ENCODE measurements at regions not wholly inside any gene's neighbourhood (a gene's known extent, or its start where the extent isn't known, plus 50 kb on each side); places are given as distances from the start of the nearest gene placed in this dataset.

DNA sequence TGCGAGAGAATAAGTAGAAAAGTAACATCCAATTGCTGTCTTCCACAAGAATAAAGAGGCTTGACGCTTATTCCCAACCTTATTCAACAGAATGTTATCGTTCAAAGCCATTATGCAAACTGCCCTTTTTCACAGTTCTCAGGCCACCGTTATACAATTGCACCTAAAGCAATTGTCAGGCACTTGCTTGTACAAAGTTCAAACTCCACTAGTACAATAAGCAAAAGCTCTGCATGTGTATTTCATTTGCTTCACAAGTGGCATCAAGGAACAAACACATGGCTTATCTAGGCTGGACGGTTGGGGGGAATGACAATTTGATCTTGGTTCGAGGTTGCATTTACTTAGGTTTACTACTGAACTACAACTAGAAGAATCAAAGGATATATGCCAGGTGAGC, 815.6 kb downstream of the EFNB2 start:
- Histone ChIP-seq H3K9me3 (no peaks in the 10 kb centered on the region), H3K4me1 (no peaks in the 10 kb centered on the region), H3K36me3 (no peaks in the 10 kb centered on the region), H3K27me3 (no peaks in the 10 kb centered on the region), H3K4me3 (no peak overlapping the region), H3K27ac (no peak overlapping the region)
- no peak for DNase-seq (ENCODE audit: low spot score)
- TF ChIP-seq, protein P1, sequence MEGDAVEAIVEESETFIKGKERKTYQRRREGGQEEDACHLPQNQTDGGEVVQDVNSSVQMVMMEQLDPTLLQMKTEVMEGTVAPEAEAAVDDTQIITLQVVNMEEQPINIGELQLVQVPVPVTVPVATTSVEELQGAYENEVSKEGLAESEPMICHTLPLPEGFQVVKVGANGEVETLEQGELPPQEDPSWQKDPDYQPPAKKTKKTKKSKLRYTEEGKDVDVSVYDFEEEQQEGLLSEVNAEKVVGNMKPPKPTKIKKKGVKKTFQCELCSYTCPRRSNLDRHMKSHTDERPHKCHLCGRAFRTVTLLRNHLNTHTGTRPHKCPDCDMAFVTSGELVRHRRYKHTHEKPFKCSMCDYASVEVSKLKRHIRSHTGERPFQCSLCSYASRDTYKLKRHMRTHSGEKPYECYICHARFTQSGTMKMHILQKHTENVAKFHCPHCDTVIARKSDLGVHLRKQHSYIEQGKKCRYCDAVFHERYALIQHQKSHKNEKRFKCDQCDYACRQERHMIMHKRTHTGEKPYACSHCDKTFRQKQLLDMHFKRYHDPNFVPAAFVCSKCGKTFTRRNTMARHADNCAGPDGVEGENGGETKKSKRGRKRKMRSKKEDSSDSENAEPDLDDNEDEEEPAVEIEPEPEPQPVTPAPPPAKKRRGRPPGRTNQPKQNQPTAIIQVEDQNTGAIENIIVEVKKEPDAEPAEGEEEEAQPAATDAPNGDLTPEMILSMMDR (IDR thresholded peaks at IDR 0.05): no peak

DNA sequence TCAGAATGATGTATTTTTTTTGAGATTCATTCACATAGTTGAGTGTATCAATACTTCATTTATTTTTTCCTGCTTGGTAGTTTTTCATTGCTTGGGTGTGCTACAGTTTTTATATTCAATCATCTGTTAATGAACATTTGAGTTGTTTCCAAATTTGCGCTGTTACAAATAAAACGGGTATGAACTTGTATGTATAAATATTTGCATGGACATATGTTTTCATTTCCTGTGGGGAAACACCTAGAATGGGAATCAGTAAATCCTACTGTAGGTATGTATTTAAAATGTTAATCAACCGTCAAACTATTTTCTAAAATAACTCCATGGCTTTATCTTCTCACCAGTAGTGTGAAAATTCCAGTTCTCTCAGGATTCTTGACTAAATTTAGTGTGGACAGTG, 826.3 kb downstream of the EFNB2 start:
- no peak overlapping the region for H3K4me3 ChIP-seq
- no peaks in the 10 kb centered on the region for H3K4me1 ChIP-seq
- H3K27me3 ChIP-seq: no peaks in the 10 kb centered on the region
- H3K36me3 ChIP-seq: no peaks in the 10 kb centered on the region
- H3K27ac ChIP-seq: no peak overlapping the region
- DNase-seq (ENCODE audit: low spot score): no peak
- no peaks in the 10 kb centered on the region for H3K9me3 ChIP-seq
- TF ChIP-seq, protein P1 (IDR thresholded peaks at IDR 0.05): no peak

DNA sequence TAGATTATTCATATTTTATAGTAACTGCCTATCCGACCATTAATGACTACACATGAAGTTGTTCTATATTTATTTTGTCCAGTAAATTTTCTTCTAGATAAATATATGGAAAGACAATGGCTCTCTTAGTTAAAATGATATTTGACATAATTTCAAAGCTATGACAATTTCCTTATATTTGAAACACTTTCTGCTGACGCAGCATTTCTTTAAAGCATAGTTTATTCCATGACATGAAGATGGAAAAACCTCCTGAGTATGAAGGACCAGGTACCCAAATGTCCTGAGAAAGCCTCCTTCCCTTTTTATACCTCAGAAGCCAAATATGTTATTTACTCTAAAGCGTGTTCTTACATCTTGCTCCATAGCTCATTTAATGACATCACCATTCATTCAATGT, 831.6 kb downstream of the EFNB2 start:
- Histone ChIP-seq H3K36me3 (no peaks in the 10 kb centered on the region), H3K9me3 (no peaks in the 10 kb centered on the region), H3K4me3 (no peak overlapping the region), H3K4me1 (no peaks in the 10 kb centered on the region), H3K27me3 (no peaks in the 10 kb centered on the region), H3K27ac (no peak overlapping the region)
- DNase-seq (ENCODE audit: low spot score): no peak
- TF ChIP-seq, protein P1 (IDR thresholded peaks at IDR 0.05): no peak

DNA sequence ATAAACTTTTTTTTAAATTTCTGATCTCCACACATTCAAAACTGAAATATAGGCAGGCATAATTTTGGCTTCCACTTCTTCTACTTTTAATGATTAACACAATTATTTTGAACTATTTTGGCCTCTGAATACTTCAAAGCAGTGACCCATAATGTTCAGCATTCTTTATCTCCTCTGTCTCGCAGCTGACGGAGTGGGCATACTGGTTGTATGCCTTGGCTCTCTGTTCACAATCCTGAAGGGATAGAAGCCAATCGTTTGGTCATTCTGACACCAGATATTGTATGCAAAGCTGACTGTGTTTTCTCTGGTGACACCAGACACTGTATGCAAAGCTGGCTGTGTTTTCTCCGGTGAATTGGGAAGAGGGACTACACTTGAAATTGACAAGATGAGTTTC, 833.0 kb downstream of the EFNB2 start:
- Histone ChIP-seq H3K4me1 (no peaks in the 10 kb centered on the region), H3K27ac (no peak overlapping the region), H3K36me3 (no peaks in the 10 kb centered on the region), H3K4me3 (no peak overlapping the region), H3K9me3 (no peaks in the 10 kb centered on the region), H3K27me3 (no peaks in the 10 kb centered on the region)
- DNase-seq (ENCODE audit: low spot score): no peak
- TF ChIP-seq, protein P1 (IDR thresholded peaks at IDR 0.05): no peak

DNA sequence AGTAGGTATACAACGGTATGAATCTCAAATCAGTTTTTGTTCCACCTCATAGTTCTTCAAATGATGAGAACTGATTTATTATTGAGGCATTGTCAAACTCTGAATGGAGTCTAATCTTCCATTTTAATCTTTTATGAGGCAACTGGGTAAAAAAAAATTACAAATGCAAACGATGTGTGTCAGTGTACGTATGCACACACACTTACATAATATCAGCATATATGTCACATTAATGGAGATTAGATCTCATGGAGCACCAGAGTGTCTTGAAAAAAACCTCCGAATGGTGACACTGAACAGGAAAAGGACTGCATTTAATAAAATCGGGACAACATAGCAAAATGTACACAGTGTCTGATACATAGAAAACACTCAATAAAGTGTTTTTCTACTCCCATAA, 842.7 kb downstream of the EFNB2 start:
- TF ChIP-seq, protein P1 (IDR thresholded peaks at IDR 0.05): no peak
- Histone ChIP-seq H3K27me3 (no peaks in the 10 kb centered on the region), H3K4me3 (no peak overlapping the region), H3K36me3 (no peaks in the 10 kb centered on the region), H3K4me1 (no peaks in the 10 kb centered on the region), H3K9me3 (no peaks in the 10 kb centered on the region), H3K27ac (no peak overlapping the region)
- no peak for DNase-seq (ENCODE audit: low spot score)

DNA sequence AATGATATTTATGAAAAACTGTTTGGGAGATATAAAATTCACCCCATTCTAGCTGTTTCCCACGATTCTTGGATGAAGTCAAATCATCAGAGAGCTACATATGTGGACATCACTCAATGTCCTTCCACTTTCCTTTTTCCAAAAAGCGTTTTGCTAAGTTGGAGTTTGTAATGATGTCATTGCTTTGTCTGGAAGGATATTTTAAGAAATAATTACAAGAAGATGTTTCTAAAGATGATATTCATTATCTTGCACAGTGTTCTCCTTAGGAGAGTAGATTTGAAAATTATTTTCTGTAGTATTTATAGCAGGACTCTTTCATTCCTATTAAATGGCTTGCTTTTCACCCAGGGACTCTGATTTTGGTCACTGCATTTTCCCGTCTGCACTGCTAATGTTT, 851.2 kb downstream of the EFNB2 start:
- Histone ChIP-seq H3K27me3 (no peaks in the 10 kb centered on the region), H3K4me3 (no peak overlapping the region), H3K9me3 (no peaks in the 10 kb centered on the region), H3K36me3 (no peaks in the 10 kb centered on the region), H3K4me1 (no peaks in the 10 kb centered on the region), H3K27ac (no peak overlapping the region)
- no peak for DNase-seq (ENCODE audit: low spot score)
- TF ChIP-seq, protein P1 (IDR thresholded peaks at IDR 0.05): no peak

Measured in right atrium auricular region (tissue), 2 donors.